ENCODE measurements at regions not wholly inside any gene's neighbourhood (a gene's known extent, or its start where the extent isn't known, plus 50 kb on each side); places are given as distances from the start of the nearest gene placed in this dataset.
A peak's percentile ranks its signal among the peaks of the same experiment; 100 is the strongest.

DNA sequence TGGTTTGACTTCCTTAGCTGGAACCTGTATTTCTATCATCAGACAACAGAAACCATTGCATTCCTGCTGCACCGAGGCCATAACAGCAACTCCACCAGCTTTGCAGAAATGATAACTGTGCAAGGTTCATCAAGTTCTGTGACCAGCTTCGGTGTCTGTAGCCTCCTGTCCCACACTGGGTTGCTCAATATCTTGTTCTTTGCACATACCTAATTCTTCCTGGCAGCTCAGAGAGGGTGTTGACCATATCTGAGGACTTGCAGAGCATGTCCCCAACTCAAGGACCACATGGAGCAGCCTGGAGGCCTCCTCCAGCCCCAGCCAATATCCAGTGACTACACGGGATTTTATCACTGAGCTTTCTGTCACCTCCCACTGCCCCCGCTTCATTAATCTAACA is 59.3 kb upstream of the SCAF8 start:
- Histone ChIP-seq H3K23ac (ENCODE audit: low read depth, low read length, poor library complexity) (no peak overlapping the region), H2AFZ (ENCODE audit: low read length) (no peak overlapping the region), H3K27ac (replicated peaks; ENCODE audit: low read length) (no peak overlapping the region), H3K9ac (ENCODE audit: low read depth, low read length, poor library complexity) (no peak overlapping the region), H3K4me1 (ENCODE audit: control insufficient read depth in 2 of 2, insufficient read depth in 1 of 2, low read depth in 1 of 2, low read length in 2 of 2) (no peaks in the 10 kb centered on the region), H3K4ac (ENCODE audit: low read length) (no peak overlapping the region), H2BK5ac (ENCODE audit: low read length) (no peak overlapping the region), H3K27me3 (ENCODE audit: control insufficient read depth in 3 of 3, insufficient read depth in 3 of 3, low read depth in 1 of 3, low read length in 3 of 3) (no peaks in the 10 kb centered on the region), H2AK5ac (ENCODE audit: low read depth, low read length) (no peak overlapping the region), H4K8ac (ENCODE audit: low read depth, low read length) (no peak overlapping the region), H3K14ac (ENCODE audit: low read length) (no peak overlapping the region), H3K18ac (ENCODE audit: low read length) (no peak overlapping the region), H3K36me3 (replicated peaks in 1 of 2; ENCODE audit: control insufficient read depth in 2 of 2, insufficient read depth in 2 of 2, low read length in 2 of 2) (no peaks in the 10 kb centered on the region), H2BK120ac (ENCODE audit: low read depth, low read length) (no peak overlapping the region), H3K4me2 (ENCODE audit: insufficient read depth, low read length, poor library complexity, severe bottlenecking) (no peak overlapping the region), H4K91ac (ENCODE audit: low read depth, low read length, poor library complexity) (no peak overlapping the region), H2BK15ac (ENCODE audit: low read length) (no peak overlapping the region), H3K9me3 (replicated peaks in 1 of 2; ENCODE audit: control insufficient read depth in 2 of 2, insufficient read depth in 1 of 2, low read depth in 1 of 2, low read length in 2 of 2) (no peaks in the 10 kb centered on the region), H3K4me3 (ENCODE audit: low read length in 2 of 2) (no peak overlapping the region), H2BK12ac (ENCODE audit: low read length) (no peak overlapping the region), H3K79me1 (ENCODE audit: low read depth, low read length) (no peaks in the 10 kb centered on the region)
- WGBS, 2 donors (ENCODE audit: extremely low coverage in 2 of 2, insufficient read length in 2 of 2, insufficient replicate concordance in 1 of 2), result no CpG with 5 or more reads among the region's 4 CpGs
- DNase-seq (ENCODE audit: low spot score), result no peak

DNA sequence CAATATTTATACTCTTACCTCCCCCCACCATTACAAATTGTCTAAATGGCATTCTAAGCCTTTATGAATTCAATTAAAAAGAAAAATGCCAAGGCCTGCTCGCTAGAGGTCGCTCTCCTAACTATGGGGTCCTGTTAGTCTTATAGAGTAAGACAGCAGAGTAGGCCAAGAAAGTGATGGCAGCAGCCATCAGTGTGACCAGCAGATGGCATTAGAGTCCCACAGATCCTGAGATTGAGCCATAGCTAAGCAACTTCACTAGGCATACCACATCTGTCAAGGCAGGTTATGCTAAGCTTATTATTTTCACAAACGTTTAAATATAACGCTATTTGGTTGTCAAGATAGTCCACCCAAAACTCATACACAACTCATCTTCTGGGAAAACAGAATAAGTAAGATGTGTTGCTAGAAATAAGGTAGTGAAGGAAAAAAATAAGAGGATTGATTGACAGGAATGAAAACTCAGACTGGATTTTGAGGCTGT is 57.6 kb upstream of the SCAF8 start:
- no peaks in the 10 kb centered on the region for H3K27me3 ChIP-seq (ENCODE audit: control insufficient read depth in 3 of 3, insufficient read depth in 3 of 3, low read depth in 1 of 3, low read length in 3 of 3)
- no peak overlapping the region for H2BK12ac ChIP-seq (ENCODE audit: low read length)
- no peak overlapping the region for H4K8ac ChIP-seq (ENCODE audit: low read depth, low read length)
- no peak overlapping the region for H2BK5ac ChIP-seq (ENCODE audit: low read length)
- no peak overlapping the region for H2BK120ac ChIP-seq (ENCODE audit: low read depth, low read length)
- H2AFZ ChIP-seq (ENCODE audit: low read length), result no peak overlapping the region
- H3K4me1 ChIP-seq (ENCODE audit: control insufficient read depth in 2 of 2, insufficient read depth in 1 of 2, low read depth in 1 of 2, low read length in 2 of 2), result no peaks in the 10 kb centered on the region
- H3K27ac ChIP-seq (replicated peaks; ENCODE audit: low read length), result no peak overlapping the region
- no CpG with 5 or more reads among the region's 4 CpGs for WGBS, 2 donors (ENCODE audit: extremely low coverage in 2 of 2, insufficient read length in 2 of 2, insufficient replicate concordance in 1 of 2)
- no peaks in the 10 kb centered on the region for H3K79me1 ChIP-seq (ENCODE audit: low read depth, low read length)
- no peak overlapping the region for H2AK5ac ChIP-seq (ENCODE audit: low read depth, low read length)
- H3K9ac ChIP-seq (ENCODE audit: low read depth, low read length, poor library complexity), result no peak overlapping the region
- no peak overlapping the region for H3K4ac ChIP-seq (ENCODE audit: low read length)
- peak; percentile 90 for DNase-seq (ENCODE audit: low spot score)
- H4K91ac ChIP-seq (ENCODE audit: low read depth, low read length, poor library complexity), result no peak overlapping the region
- no peak overlapping the region for H3K4me3 ChIP-seq (ENCODE audit: low read length in 2 of 2)
- H3K23ac ChIP-seq (ENCODE audit: low read depth, low read length, poor library complexity), result no peak overlapping the region
- no peak overlapping the region for H3K18ac ChIP-seq (ENCODE audit: low read length)
- no peak overlapping the region for H2BK15ac ChIP-seq (ENCODE audit: low read length)
- no peak overlapping the region for H3K14ac ChIP-seq (ENCODE audit: low read length)
- H3K9me3 ChIP-seq (replicated peaks in 1 of 2; ENCODE audit: control insufficient read depth in 2 of 2, insufficient read depth in 1 of 2, low read depth in 1 of 2, low read length in 2 of 2), result no peaks in the 10 kb centered on the region
- H3K4me2 ChIP-seq (ENCODE audit: insufficient read depth, low read length, poor library complexity, severe bottlenecking), result no peak overlapping the region
- H3K36me3 ChIP-seq (replicated peaks in 1 of 2; ENCODE audit: control insufficient read depth in 2 of 2, insufficient read depth in 2 of 2, low read length in 2 of 2), result no peaks in the 10 kb centered on the region

DNA sequence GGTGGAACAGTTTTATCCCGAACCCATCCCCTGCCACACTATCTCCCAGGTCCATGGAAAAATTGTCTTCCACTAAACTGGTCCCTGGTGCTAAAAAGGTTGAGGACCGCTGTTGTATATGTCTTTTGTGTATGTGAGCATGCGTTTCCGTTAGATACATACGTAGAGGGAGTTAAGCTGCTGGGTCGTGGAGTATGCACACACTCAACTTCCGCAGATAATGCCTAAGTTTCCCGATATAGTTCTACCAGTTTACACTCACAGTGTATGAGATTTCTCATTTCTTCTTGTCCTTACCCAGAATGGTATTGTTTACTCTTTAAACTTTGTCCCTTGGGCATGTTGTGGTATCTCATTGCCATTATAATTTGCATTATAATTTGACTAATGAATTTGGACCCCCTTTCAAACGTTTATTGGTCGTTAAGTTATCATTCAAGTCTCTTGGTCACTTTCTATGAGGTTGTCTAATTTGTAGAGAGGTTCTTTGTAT is 50.5 kb upstream of the SCAF8 start:
- no peak overlapping the region for H3K23ac ChIP-seq (ENCODE audit: low read depth, low read length, poor library complexity)
- no CpG with 5 or more reads among the region's 10 CpGs for WGBS, 2 donors (ENCODE audit: extremely low coverage in 2 of 2, insufficient read length in 2 of 2, insufficient replicate concordance in 1 of 2)
- H4K91ac ChIP-seq (ENCODE audit: low read depth, low read length, poor library complexity), result no peak overlapping the region
- no peak overlapping the region for H2BK12ac ChIP-seq (ENCODE audit: low read length)
- no peak overlapping the region for H2AFZ ChIP-seq (ENCODE audit: low read length)
- H2AK5ac ChIP-seq (ENCODE audit: low read depth, low read length), result no peak overlapping the region
- no peak overlapping the region for H2BK15ac ChIP-seq (ENCODE audit: low read length)
- no peak overlapping the region for H4K8ac ChIP-seq (ENCODE audit: low read depth, low read length)
- no peaks in the 10 kb centered on the region for H3K36me3 ChIP-seq (replicated peaks in 1 of 2; ENCODE audit: control insufficient read depth in 2 of 2, insufficient read depth in 2 of 2, low read length in 2 of 2)
- no peak overlapping the region for H3K4me2 ChIP-seq (ENCODE audit: insufficient read depth, low read length, poor library complexity, severe bottlenecking)
- H3K9ac ChIP-seq (ENCODE audit: low read depth, low read length, poor library complexity), result no peak overlapping the region
- H3K14ac ChIP-seq (ENCODE audit: low read length), result no peak overlapping the region
- no peaks in the 10 kb centered on the region for H3K9me3 ChIP-seq (replicated peaks in 1 of 2; ENCODE audit: control insufficient read depth in 2 of 2, insufficient read depth in 1 of 2, low read depth in 1 of 2, low read length in 2 of 2)
- H3K18ac ChIP-seq (ENCODE audit: low read length), result no peak overlapping the region
- no peaks in the 10 kb centered on the region for H3K79me1 ChIP-seq (ENCODE audit: low read depth, low read length)
- DNase-seq (ENCODE audit: low spot score), result no peak
- no peak overlapping the region for H2BK120ac ChIP-seq (ENCODE audit: low read depth, low read length)
- no peak overlapping the region for H3K27ac ChIP-seq (replicated peaks; ENCODE audit: low read length)
- H3K27me3 ChIP-seq (ENCODE audit: control insufficient read depth in 3 of 3, insufficient read depth in 3 of 3, low read depth in 1 of 3, low read length in 3 of 3), result no peaks in the 10 kb centered on the region
- H3K4me3 ChIP-seq (ENCODE audit: low read length in 2 of 2), result no peak overlapping the region
- no peak overlapping the region for H2BK5ac ChIP-seq (ENCODE audit: low read length)
- H3K4me1 ChIP-seq (ENCODE audit: control insufficient read depth in 2 of 2, insufficient read depth in 1 of 2, low read depth in 1 of 2, low read length in 2 of 2), result no peaks in the 10 kb centered on the region
- no peak overlapping the region for H3K4ac ChIP-seq (ENCODE audit: low read length)
